K562 (cell line): ENCODE measurements at regions not wholly inside any gene's neighbourhood (a gene's known extent, or its start where the extent isn't known, plus 50 kb on each side); places are given as distances from the start of the nearest gene placed in this dataset.

Source experiments
- ATAC-seq: fragments of 200-7000 bp; cut with Tn5 transposase; 3 replicates; pipeline ENCODE4 v1.9.1; 2020; ENCODE audit warnings: moderate library complexity
- BruUV-seq: library from RNA; stranded (reverse); fragments of 400-500 nt; replicated peaks from 2 replicates; lab custom pipeline; 2021; lab: Mats Ljungman, UMichigan
- CTCF ChIA-PET: fragments of 300-600 bp; formaldehyde crosslinking; extraction: SDS; loops from one replicate; lab custom pipeline; 2021; ENCODE audit warnings: low intra/inter-chr PET ratio; lab: Yijun Ruan, JAX
- POLR2A ChIA-PET: fragments of 300-600, 350-650 bp; sonication (Branson Sonifier 250); formaldehyde crosslinking; extraction: SDS; loops from one replicate; lab custom pipeline; 2021; ENCODE audit warnings: antibody characterized with exemption, inconsistent platforms; lab: Yijun Ruan, JAX
- DNase-seq, 4 experiments: peaks; one replicate each; pipeline versions ENCODE4 v3.0.0 to v3.0.0-alpha.2; 2011 to 2018; ENCODE audit warnings: low spot score in 3 of 4, mixed read lengths in 3 of 4; ENCODE audit errors: extremely low read depth in 1 of 4
- FAIRE-seq: peaks from 2 replicates; lab custom pipeline; 2011; peaks lifted over from hg19 to GRCh38; lab: Jason Lieb, UNC
- H2AFZ ChIP-seq: 2 replicates; pipeline ENCODE4 v1.6.0; 2011; ENCODE audit warnings: low read depth, low read length, control low read depth, inconsistent platforms
- H3K27ac ChIP-seq: fragments of 200-600 bp; 3 replicates; pipeline ENCODE4 v1.8.0; 2011; ENCODE audit warnings: low read depth, mild to moderate bottlenecking, control low read depth, inconsistent platforms, low read length, moderate library complexity, mixed read lengths; ENCODE audit errors: extremely low read depth
- H3K27me3 ChIP-seq, 2 experiments: fragments of 300-600 bp in 1 of 2; 2 replicates in 1 of 2; 3 replicates in 1 of 2; pipeline versions ENCODE4 v1.6.0 to v1.8.0; 2011; ENCODE audit warnings: inconsistent platforms in 2 of 2, low read length in 2 of 2, mild to moderate bottlenecking in 1 of 2, mixed read lengths in 1 of 2, moderate library complexity in 1 of 2; ENCODE audit not compliant: control insufficient read depth in 2 of 2, insufficient read depth in 2 of 2
- H3K36me3 ChIP-seq: fragments of 300-600 bp; 3 replicates; pipeline ENCODE4 v1.8.0; 2011; ENCODE audit warnings: mild to moderate bottlenecking, low read length, inconsistent platforms; ENCODE audit not compliant: control insufficient read depth, insufficient read depth
- H3K4me1 ChIP-seq, 2 experiments: fragments of 200-600 bp in 1 of 2; replicated peaks in 1 of 2; 2 replicates in 1 of 2; 3 replicates in 1 of 2; pipeline versions ENCODE4 v1.5.1 to v1.8.0; 2011; ENCODE audit warnings: inconsistent platforms in 2 of 2, low read length in 2 of 2, mild to moderate bottlenecking in 1 of 2, mixed read lengths in 1 of 2, moderate library complexity in 1 of 2; ENCODE audit not compliant: control insufficient read depth in 2 of 2, insufficient read depth in 2 of 2
- H3K4me2 ChIP-seq: 2 replicates; pipeline ENCODE4 v1.6.1; 2011; ENCODE audit warnings: low read length, control low read depth, inconsistent platforms, mixed read lengths; ENCODE audit not compliant: insufficient read depth
- H3K4me3 ChIP-seq: fragments of 200-600 bp; sonication (generic), shearing (Covaris generic); 2 replicates; pipeline ENCODE4 v1.5.1; 2016; ENCODE audit warnings: control low read depth, inconsistent platforms
- H3K79me2 ChIP-seq: fragments of 200-600 bp; 3 replicates; pipeline ENCODE4 v1.8.0; 2011; ENCODE audit warnings: low read length, inconsistent platforms; ENCODE audit not compliant: control insufficient read depth, insufficient read depth
- H3K9ac ChIP-seq, 2 experiments: 2 replicates each; pipeline versions ENCODE4 v1.6.0 to v1.6.1; 2011; ENCODE audit warnings: low read depth in 2 of 2, low read length in 2 of 2, control low read depth in 1 of 2, inconsistent platforms in 1 of 2, mild to moderate bottlenecking in 1 of 2, mixed read lengths in 1 of 2; ENCODE audit not compliant: insufficient read depth in 1 of 2
- H3K9me1 ChIP-seq: one replicate; pipeline ENCODE4 v1.6.0; 2011; ENCODE audit warnings: inconsistent platforms, mild to moderate bottlenecking, low read length, moderate library complexity; ENCODE audit not compliant: control insufficient read depth, insufficient read depth
- H3K9me3 ChIP-seq: replicated peaks from 2 replicates; pipeline ENCODE4 v1.5.1; 2011; ENCODE audit warnings: low read depth, low read length, inconsistent platforms; ENCODE audit not compliant: control insufficient read depth, insufficient read depth
- H4K20me1 ChIP-seq: replicated peaks from 2 replicates; pipeline ENCODE4 v1.6.1; 2011; ENCODE audit warnings: low read length, inconsistent platforms, mixed read lengths; ENCODE audit not compliant: control insufficient read depth, insufficient read depth
- CHD2 ChIP-seq: IDR thresholded peaks from 2 replicates; pipeline ENCODE4 v1.6.1; 2011; ENCODE audit warnings: low read depth, low read length
- ETS2 ChIP-seq: IDR thresholded peaks from 2 replicates; pipeline ENCODE4 v1.6.1; 2016; ENCODE audit warnings: borderline replicate concordance, missing genetic modification characterization, mild to moderate bottlenecking, moderate library complexity, missing compliant biosample characterization; ENCODE audit not compliant: poor library complexity, severe bottlenecking
- RBFOX2 ChIP-seq: fragments of 200-400 bp; formaldehyde crosslinking; IDR thresholded peaks from 2 replicates; pipeline ENCODE4 v1.6.1; 2017; ENCODE audit warnings: low read depth, mild to moderate bottlenecking, low read length, moderate library complexity
- U2AF2 ChIP-seq: fragments of 200-400 bp; formaldehyde crosslinking; optimal IDR thresholded peaks from 2 replicates; pipeline ENCODE3; 2017; ENCODE audit warnings: low read depth, mild to moderate bottlenecking, low read length
- ZNF174 ChIP-seq: fragments of 250-450 bp; sonication (Bioruptor Pico); IDR thresholded peaks from 2 replicates; pipeline ENCODE4 v1.4.0; 2020; ENCODE audit warnings: mild to moderate bottlenecking
- WGBS: fragments of 100-300 bp; shearing (Covaris generic); methylation state at CpG from one replicate; pipeline ENCODE4 v1.1.6; 2016; ENCODE audit warnings: low coverage, mixed read lengths; ENCODE audit not compliant: insufficient coverage; ENCODE audit errors: missing lambda C conversion rate; 5-methylcytosine and 5-hydroxymethylcytosine counted together
- in situ Hi-C: fragments of 300-500 bp; cut with MboI; formaldehyde crosslinking; loops from 4 replicates; pipeline ENCODE4 v1.15.0; 2018; ENCODE audit warnings: inconsistent platforms, mixed read lengths
- intact Hi-C: fragments of 100-400 bp; cut with micrococcal nuclease; formaldehyde crosslinking; loops from 2 replicates; pipeline ENCODE4 v1.14.2; 2022
- TF ChIP-seq, protein P1 (sequence below): fragments of 450-650 bp; formaldehyde crosslinking; IDR thresholded peaks from 2 replicates; pipeline ENCODE4 v1.4.0; 2020; ENCODE audit warnings: mild to moderate bottlenecking

DNA sequence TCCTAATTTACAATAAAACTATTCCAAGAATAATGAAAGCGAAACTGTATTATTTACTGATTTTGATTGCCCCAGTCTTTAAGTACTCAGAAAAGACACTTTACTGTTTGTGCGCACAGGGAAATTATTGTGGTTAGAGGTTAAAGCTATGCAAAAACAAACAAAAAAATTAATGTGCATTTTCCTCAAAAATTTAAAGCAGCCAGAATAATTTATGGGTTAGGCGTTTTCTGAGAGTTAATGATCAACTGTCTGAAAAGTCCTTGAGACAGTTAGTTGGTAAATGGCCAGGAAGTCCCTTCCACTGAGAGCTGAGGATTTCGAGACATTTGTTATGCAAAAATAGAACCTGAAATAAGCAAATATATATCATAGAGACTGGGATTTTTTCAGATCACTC, 143.3 kb downstream of the IRS1 start (continued):
- TF ChIP-seq, protein P1, sequence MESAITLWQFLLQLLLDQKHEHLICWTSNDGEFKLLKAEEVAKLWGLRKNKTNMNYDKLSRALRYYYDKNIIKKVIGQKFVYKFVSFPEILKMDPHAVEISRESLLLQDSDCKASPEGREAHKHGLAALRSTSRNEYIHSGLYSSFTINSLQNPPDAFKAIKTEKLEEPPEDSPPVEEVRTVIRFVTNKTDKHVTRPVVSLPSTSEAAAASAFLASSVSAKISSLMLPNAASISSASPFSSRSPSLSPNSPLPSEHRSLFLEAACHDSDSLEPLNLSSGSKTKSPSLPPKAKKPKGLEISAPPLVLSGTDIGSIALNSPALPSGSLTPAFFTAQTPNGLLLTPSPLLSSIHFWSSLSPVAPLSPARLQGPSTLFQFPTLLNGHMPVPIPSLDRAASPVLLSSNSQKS: no peak
- TF ChIP-seq CHD2 (no peak), ETS2 (tag) (no peak)

DNA sequence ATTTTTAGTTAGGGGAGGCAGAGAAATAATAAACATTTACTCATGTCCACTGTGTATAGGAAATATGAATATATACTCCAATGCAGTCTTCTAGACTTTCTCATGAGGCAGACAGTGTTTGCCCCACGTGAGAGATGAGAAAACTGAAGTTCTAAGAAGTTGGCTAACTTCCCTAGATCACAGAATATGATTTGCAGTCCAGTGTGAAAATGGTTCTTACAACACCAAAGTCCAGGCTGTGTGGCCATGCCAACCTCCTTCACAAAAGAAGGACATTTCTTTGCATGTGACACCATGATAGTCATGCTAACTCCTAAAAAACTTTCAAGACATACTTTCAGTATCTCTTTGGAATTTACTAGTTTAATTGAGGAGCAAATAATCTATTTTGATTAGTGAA, 143.7 kb downstream of the IRS1 start:
- Histone ChIP-seq H3K4me1 (no peaks in the 10 kb centered on the region; a peak in 1 of 5 replicates), H3K36me3 (no peaks in the 10 kb centered on the region), H3K9me3 (no peaks in the 10 kb centered on the region), H3K27ac (no peak overlapping the region), H3K9ac (no peak overlapping the region), H3K4me2 (no peak overlapping the region), H3K4me3 (no peak overlapping the region), H3K9me1 (no peaks in the 10 kb centered on the region), H4K20me1 (no peaks in the 10 kb centered on the region), H3K79me2 (no peaks in the 10 kb centered on the region)
- BruUV-seq: no TSS peak
- 0% methylated on average over 1 of the region's 1 CpG for WGBS
- DNase-seq (no peak), ATAC-seq (no peak)
- CTCF ChIA-PET: no interaction called here
- TF ChIP-seq U2AF2 (no peak), RBFOX2 (no peak), ZNF174 (CRISPR knock-in tag) (no peak)
- TF ChIP-seq, all 486 proteins: peak for 0
- FAIRE-seq: no peak
- intact Hi-C loops: no loop called here
- in situ Hi-C loops: no loop called here
- POLR2A ChIA-PET: no interaction called here
- Histone ChIP-seq H2AFZ (no peak overlapping the region), H3K27me3 (no peaks in the 10 kb centered on the region)
